Peyer's patch (tissue), 4 donors: ENCODE measurements at regions not wholly inside any gene's neighbourhood (a gene's known extent, or its start where the extent isn't known, plus 50 kb on each side); places are given as distances from the start of the nearest gene placed in this dataset.

Experiments used
- DNase-seq, 3 donors: peaks; one replicate each; pipeline ENCODE4 v3.0.0-alpha.2; 2017 to 2019
- H3K27ac ChIP-seq, 4 donors: fragments of 200-600 bp; sonication (generic); one replicate each; pipeline ENCODE4 v1.5.1; 2016 to 2019
- H3K27me3 ChIP-seq, 2 donors: fragments of 200-600 bp; sonication (generic); one replicate each; pipeline ENCODE4 v1.5.1; 2019
- H3K36me3 ChIP-seq, 3 donors: fragments of 200-600 bp; sonication (generic); one replicate each; pipeline ENCODE4 v1.5.1; 2016 to 2019
- H3K4me1 ChIP-seq, 4 donors: fragments of 200-600 bp; sonication (generic); one replicate each; pipeline ENCODE4 v1.5.1; 2016 to 2019
- H3K4me3 ChIP-seq, 4 donors: fragments of 200-600 bp; sonication (generic); 1 replicate in 3 of 4; 2 replicates in 1 of 4; pipeline ENCODE4 v1.5.1; 2016 to 2019; ENCODE audit warnings: mild to moderate bottlenecking in 1 of 4
- H3K9me3 ChIP-seq, 4 donors: fragments of 200-600 bp; sonication (generic); one replicate each; pipeline ENCODE4 v1.5.1; 2016 to 2019; ENCODE audit warnings: mild to moderate bottlenecking in 1 of 4
- CTCF ChIP-seq, 6 experiments: fragments of 450-650 bp in 4 of 6; fragments of 200-600 bp in 2 of 6; sonication (generic) in 1 of 6; IDR thresholded peaks; one replicate each; pipeline ENCODE4 v1.5.1; 2017 to 2019; ENCODE audit warnings: antibody characterized with exemption in 6 of 6, mild to moderate bottlenecking in 3 of 6, moderate library complexity in 1 of 6
- POLR2A ChIP-seq, 2 donors: fragments of 450-650 bp; IDR thresholded peaks; one replicate each; pipeline ENCODE4 v1.5.1; 2017; ENCODE audit warnings: antibody characterized with exemption in 2 of 2, mild to moderate bottlenecking in 2 of 2, moderate library complexity in 2 of 2

GRCh38 chr2:142756430-142756829, 121.0 kb upstream of the KYNU start:
- no peak for DNase-seq
- TF ChIP-seq POLR2A (IDR thresholded peaks at IDR 0.05) (no peak), CTCF (IDR thresholded peaks at IDR 0.05) (no peak)
- no peaks in the 10 kb centered on the region for H3K4me1 ChIP-seq
- H3K9me3 ChIP-seq, result no peaks in the 10 kb centered on the region
- H3K4me3 ChIP-seq, result no peak overlapping the region
- H3K27ac ChIP-seq, result no peak overlapping the region
- no peaks in the 10 kb centered on the region for H3K36me3 ChIP-seq
- H3K27me3 ChIP-seq, result no peaks in the 10 kb centered on the region

GRCh38 chr2:142755191-142755590, 122.3 kb upstream of the KYNU start:
- DNase-seq, result no peak
- no peak overlapping the region for H3K27ac ChIP-seq
- TF ChIP-seq POLR2A (IDR thresholded peaks at IDR 0.05), result no peak

GRCh38 chr2:142754182-142754581, 123.3 kb upstream of the KYNU start:
- DNase-seq, result no peak
- H3K4me1 ChIP-seq, result no peaks in the 10 kb centered on the region
- no peaks in the 10 kb centered on the region for H3K9me3 ChIP-seq
- H3K36me3 ChIP-seq, result no peaks in the 10 kb centered on the region
- no peak overlapping the region for H3K4me3 ChIP-seq
- TF ChIP-seq CTCF (IDR thresholded peaks at IDR 0.05) (no peak), POLR2A (IDR thresholded peaks at IDR 0.05) (no peak)
- no peak overlapping the region for H3K27ac ChIP-seq
- H3K27me3 ChIP-seq, result no peaks in the 10 kb centered on the region

More at GRCh38 chr2:142755191-142755590, 122.3 kb upstream of the KYNU start:
- H3K36me3 ChIP-seq, result no peaks in the 10 kb centered on the region
- no peaks in the 10 kb centered on the region for H3K4me1 ChIP-seq
- H3K27me3 ChIP-seq, result no peaks in the 10 kb centered on the region
- H3K9me3 ChIP-seq, result no peaks in the 10 kb centered on the region
- H3K4me3 ChIP-seq, result no peak overlapping the region

GRCh38 chr2:142750858-142751257, 126.6 kb upstream of the KYNU start:
- Histone ChIP-seq H3K4me3 (no peak overlapping the region), H3K4me1 (no peaks in the 10 kb centered on the region), H3K27me3 (no peaks in the 10 kb centered on the region), H3K9me3 (no peaks in the 10 kb centered on the region), H3K27ac (no peak overlapping the region), H3K36me3 (no peaks in the 10 kb centered on the region)
- no peak for DNase-seq
- no peak for TF ChIP-seq CTCF (IDR thresholded peaks at IDR 0.05)
- TF ChIP-seq POLR2A (IDR thresholded peaks at IDR 0.05), result no peak

GRCh38 chr2:142748559-142749099, 128.8 kb upstream of the KYNU start:
- no peak for DNase-seq
- H3K9me3 ChIP-seq, result no peaks in the 10 kb centered on the region
- TF ChIP-seq CTCF (IDR thresholded peaks at IDR 0.05) (no peak), POLR2A (IDR thresholded peaks at IDR 0.05) (no peak)
- no peaks in the 10 kb centered on the region for H3K36me3 ChIP-seq
- H3K27ac ChIP-seq, result no peak overlapping the region
- no peak overlapping the region for H3K4me3 ChIP-seq
- H3K27me3 ChIP-seq, result no peaks in the 10 kb centered on the region
- H3K4me1 ChIP-seq, result no peaks in the 10 kb centered on the region

- Histone ChIP-seq H3K4me3 (no peak overlapping the region), H3K36me3 (no peaks in the 10 kb centered on the region), H3K27me3 (no peaks in the 10 kb centered on the region), H3K9me3 (no peaks in the 10 kb centered on the region), H3K27ac (no peak overlapping the region), H3K4me1 (no peaks in the 10 kb centered on the region)
- no peak for DNase-seq
- no peak for TF ChIP-seq CTCF (IDR thresholded peaks at IDR 0.05)
- TF ChIP-seq POLR2A (IDR thresholded peaks at IDR 0.05), result no peak
Observed at GRCh38 chr2:142745691-142746090, 131.8 kb upstream of the KYNU start.
